Muscle of leg (tissue), 3 donors: ENCODE measurements at regions not wholly inside any gene's neighbourhood (a gene's known extent, or its start where the extent isn't known, plus 50 kb on each side); places are given as distances from the start of the nearest gene placed in this dataset.

Experiments
- DNase-seq: peaks from one replicate; pipeline ENCODE4 v3.0.0; 2013
- H3K27ac ChIP-seq: one replicate; pipeline ENCODE4 v1.5.1; 2013; ENCODE audit warnings: mild to moderate bottlenecking, low read length, control low read depth
- H3K27me3 ChIP-seq: one replicate; pipeline ENCODE4 v1.6.1; 2013; ENCODE audit warnings: low read length; ENCODE audit not compliant: control insufficient read depth, insufficient read depth
- H3K36me3 ChIP-seq: one replicate; pipeline ENCODE4 v1.6.1; 2013; ENCODE audit warnings: low read length; ENCODE audit not compliant: control insufficient read depth, insufficient read depth
- H3K4me1 ChIP-seq: one replicate; pipeline ENCODE4 v1.6.1; 2013; ENCODE audit warnings: low read length; ENCODE audit not compliant: control insufficient read depth, insufficient read depth
- H3K4me3 ChIP-seq: one replicate; pipeline ENCODE4 v1.5.1; 2013; ENCODE audit warnings: low read length, control low read depth
- H3K9me3 ChIP-seq: replicated peaks from 2 replicates; pipeline ENCODE4 v1.6.1; 2013; ENCODE audit warnings: low read depth, low read length; ENCODE audit not compliant: control insufficient read depth
- WGBS: methylation state at CpG from one replicate; pipeline ENCODE4 v1.1.5; 2013; ENCODE audit warnings: missing lambda C conversion rate; ENCODE audit not compliant: insufficient coverage; 5-methylcytosine and 5-hydroxymethylcytosine counted together

- no CpG with 5 or more reads among the region's 1 CpG for WGBS
- no peak for DNase-seq
- no peaks in the 10 kb centered on the region for H3K27me3 ChIP-seq
- no peaks in the 10 kb centered on the region for H3K36me3 ChIP-seq
- no peaks in the 10 kb centered on the region for H3K9me3 ChIP-seq
- H3K4me3 ChIP-seq = no peak overlapping the region
- no peak overlapping the region for H3K27ac ChIP-seq
- H3K4me1 ChIP-seq = no peaks in the 10 kb centered on the region
These were observed 404.0 kb downstream of the DOK5 start for GRCh38 chr20:54879393-54879792.

DNA sequence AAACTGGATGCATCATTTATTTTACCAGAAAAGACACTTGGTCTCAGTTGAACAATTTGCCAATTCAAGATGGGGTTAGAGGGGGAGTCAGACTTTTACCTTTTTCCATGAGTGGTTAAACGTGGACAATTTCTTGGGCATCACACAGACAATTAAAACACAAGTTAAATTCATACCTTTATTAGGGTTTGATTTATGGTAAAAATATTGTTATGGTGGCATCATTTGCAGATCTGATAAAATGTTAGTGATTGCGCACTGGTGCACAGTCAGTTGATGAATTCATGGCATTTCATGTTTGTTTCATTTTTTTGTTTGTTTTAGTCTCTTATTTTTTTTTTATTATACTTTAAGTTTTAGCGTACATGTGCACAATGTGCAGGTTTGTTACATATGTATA lies 399.9 kb downstream of the DOK5 start:
- no peaks in the 10 kb centered on the region for H3K36me3 ChIP-seq
- DNase-seq = no peak
- H3K9me3 ChIP-seq = no peaks in the 10 kb centered on the region
- no CpG with 5 or more reads among the region's 3 CpGs for WGBS
- no peaks in the 10 kb centered on the region for H3K27me3 ChIP-seq
- no peak overlapping the region for H3K4me3 ChIP-seq
- H3K4me1 ChIP-seq = no peaks in the 10 kb centered on the region
- no peak overlapping the region for H3K27ac ChIP-seq

- no CpG with 5 or more reads among the region's 5 CpGs for WGBS
- Histone ChIP-seq H3K27ac (no peak overlapping the region), H3K36me3 (no peaks in the 10 kb centered on the region), H3K4me1 (no peaks in the 10 kb centered on the region), H3K4me3 (no peak overlapping the region), H3K27me3 (no peaks in the 10 kb centered on the region), H3K9me3 (no peaks in the 10 kb centered on the region)
- no peak for DNase-seq
These were observed 399.3 kb downstream of the DOK5 start for GRCh38 chr20:54874718-54875117.

DNA sequence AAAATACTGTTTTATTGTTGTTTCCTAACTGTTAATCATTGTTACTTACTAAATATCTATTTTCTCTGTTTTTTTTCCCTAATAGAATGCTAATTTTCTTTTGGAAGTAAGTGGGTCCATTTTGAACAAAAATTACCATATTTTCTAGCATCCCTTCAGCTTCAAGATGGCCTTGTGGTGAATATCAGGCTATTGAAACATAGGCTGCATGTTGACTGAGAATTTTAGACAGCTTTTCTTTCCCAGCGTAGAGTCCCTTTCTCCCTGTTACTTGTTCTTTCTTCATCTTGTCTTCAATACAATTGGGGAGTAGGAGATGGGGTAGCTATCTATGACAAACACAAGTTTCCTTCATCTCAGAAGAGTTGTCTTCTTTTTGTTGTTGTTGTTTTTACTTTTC lies 397.0 kb downstream of the DOK5 start:
- no peak for DNase-seq
- no peaks in the 10 kb centered on the region for H3K27me3 ChIP-seq
- H3K27ac ChIP-seq = no peak overlapping the region
- H3K36me3 ChIP-seq = no peaks in the 10 kb centered on the region
- no peak overlapping the region for H3K4me3 ChIP-seq
- H3K4me1 ChIP-seq = no peaks in the 10 kb centered on the region
- WGBS = no CpG with 5 or more reads among the region's 1 CpG
- H3K9me3 ChIP-seq = no peaks in the 10 kb centered on the region

DNA sequence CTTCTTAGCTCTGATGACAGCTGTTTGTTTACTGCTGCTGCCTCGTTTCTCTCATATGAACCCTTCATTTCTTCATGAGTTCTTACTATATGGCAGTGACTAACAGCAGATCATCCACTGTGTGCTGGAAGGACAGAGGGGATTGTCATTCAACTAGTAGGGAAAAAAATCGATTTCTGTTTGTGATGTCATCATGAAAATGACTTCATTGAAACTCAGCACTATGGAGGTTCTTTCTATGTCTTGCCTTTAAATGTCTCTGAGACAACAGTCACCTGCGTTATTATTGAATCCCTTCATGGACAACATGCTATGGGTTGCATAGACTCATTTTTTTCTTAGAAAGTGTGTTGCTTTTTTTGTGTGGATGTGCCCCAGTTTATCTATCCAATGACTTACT lies 394.4 kb downstream of the DOK5 start:
- no peak for DNase-seq
- Histone ChIP-seq H3K36me3 (no peaks in the 10 kb centered on the region), H3K4me1 (no peaks in the 10 kb centered on the region), H3K9me3 (no peaks in the 10 kb centered on the region), H3K4me3 (no peak overlapping the region), H3K27ac (no peak overlapping the region), H3K27me3 (no peaks in the 10 kb centered on the region)
- 50% methylated on average over 1 of the region's 3 CpGs for WGBS

- Histone ChIP-seq H3K9me3 (no peaks in the 10 kb centered on the region), H3K4me1 (no peaks in the 10 kb centered on the region), H3K36me3 (no peaks in the 10 kb centered on the region), H3K27me3 (no peaks in the 10 kb centered on the region), H3K4me3 (no peak overlapping the region), H3K27ac (no peak overlapping the region)
- DNase-seq = no peak
- WGBS = 100% methylated on average over 1 of the region's 4 CpGs
These were observed 389.9 kb downstream of the DOK5 start for GRCh38 chr20:54865273-54865672.

DNA sequence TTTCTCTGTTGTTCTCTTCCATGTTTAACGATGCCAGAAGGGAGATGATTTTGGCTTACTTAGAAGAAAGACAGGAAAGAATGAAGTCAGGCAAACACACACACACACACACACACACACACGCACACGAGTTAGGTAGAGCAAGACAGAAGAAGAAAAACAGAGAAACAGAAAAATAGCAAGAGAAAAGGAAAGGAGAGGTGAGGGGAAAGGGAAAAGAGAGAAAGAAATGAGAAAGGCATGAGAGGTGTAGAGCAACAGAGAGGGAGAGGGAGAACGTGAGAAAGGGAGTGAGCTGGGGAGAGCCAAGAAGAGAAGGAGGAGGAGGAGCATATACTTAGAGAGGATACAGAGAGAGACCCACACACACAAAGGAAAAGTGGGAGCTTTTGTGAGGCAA lies 385.3 kb downstream of the DOK5 start:
- Histone ChIP-seq H3K4me1 (no peaks in the 10 kb centered on the region), H3K36me3 (no peaks in the 10 kb centered on the region), H3K27ac (no peak overlapping the region), H3K9me3 (no peaks in the 10 kb centered on the region), H3K27me3 (no peaks in the 10 kb centered on the region), H3K4me3 (no peak overlapping the region)
- no peak for DNase-seq
- WGBS = 17% methylated on average over 1 of the region's 4 CpGs

DNA sequence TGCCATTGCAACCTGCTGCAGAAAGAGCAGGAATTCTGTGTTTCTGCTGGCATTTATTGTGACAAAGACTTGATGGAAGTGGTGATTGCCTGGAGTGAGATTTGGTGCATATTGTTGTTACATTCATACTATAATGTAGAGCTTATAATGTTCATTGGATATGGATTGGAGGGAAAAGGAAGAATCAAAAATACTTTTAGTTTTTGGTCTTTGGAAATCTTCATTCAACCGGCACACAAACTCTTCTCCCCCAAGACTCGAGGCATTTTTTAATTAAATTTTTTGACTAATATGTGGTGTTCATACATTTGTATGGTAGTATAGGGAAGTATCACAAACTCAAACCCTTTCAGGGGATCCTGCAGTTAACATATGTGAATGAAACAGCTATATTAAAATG lies 380.8 kb downstream of the DOK5 start:
- no peaks in the 10 kb centered on the region for H3K36me3 ChIP-seq
- H3K4me1 ChIP-seq = no peaks in the 10 kb centered on the region
- H3K4me3 ChIP-seq = no peak overlapping the region
- DNase-seq = no peak
- no peaks in the 10 kb centered on the region for H3K9me3 ChIP-seq
- H3K27ac ChIP-seq = no peak overlapping the region
- WGBS = no CpG with 5 or more reads among the region's 2 CpGs
- H3K27me3 ChIP-seq = no peaks in the 10 kb centered on the region

DNA sequence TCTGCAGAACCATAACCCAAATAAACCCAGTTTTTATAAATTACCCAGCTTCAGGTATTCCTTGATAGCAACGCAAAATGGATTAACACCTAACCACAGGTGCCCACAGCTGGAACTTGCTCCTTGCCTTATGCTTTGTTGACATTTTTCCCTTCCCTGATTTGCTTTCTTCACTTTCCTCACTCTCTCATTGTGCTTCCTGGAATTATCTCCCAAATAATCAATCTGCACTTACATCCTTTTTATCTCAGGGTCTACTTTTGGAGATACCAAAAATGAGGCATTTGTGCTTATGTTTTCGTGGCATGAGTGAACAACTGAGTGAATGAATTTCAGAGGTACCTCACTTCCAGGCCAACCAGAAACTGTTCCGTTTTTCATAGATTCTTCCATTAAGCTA lies 374.3 kb downstream of the DOK5 start:
- WGBS = 80% methylated on average over 1 of the region's 3 CpGs
- no peak for DNase-seq

GRCh38 chr20:54848984-54849538 lies 373.7 kb downstream of the DOK5 start:
- H3K27ac ChIP-seq = no peak overlapping the region
- no peaks in the 10 kb centered on the region for H3K9me3 ChIP-seq
- no peak overlapping the region for H3K4me3 ChIP-seq
- no peak for DNase-seq
- WGBS = no CpG with 5 or more reads among the region's 2 CpGs
- H3K27me3 ChIP-seq = no peaks in the 10 kb centered on the region
- no peaks in the 10 kb centered on the region for H3K4me1 ChIP-seq
- no peaks in the 10 kb centered on the region for H3K36me3 ChIP-seq

More for the DNA sequence above, 374.3 kb downstream of the DOK5 start:
- H3K4me1 ChIP-seq = no peaks in the 10 kb centered on the region
- H3K27ac ChIP-seq = no peak overlapping the region
- no peak overlapping the region for H3K4me3 ChIP-seq
- H3K36me3 ChIP-seq = no peaks in the 10 kb centered on the region
- H3K27me3 ChIP-seq = no peaks in the 10 kb centered on the region
- H3K9me3 ChIP-seq = no peaks in the 10 kb centered on the region

- no CpG with 5 or more reads among the region's 5 CpGs for WGBS
- Histone ChIP-seq H3K4me1 (no peaks in the 10 kb centered on the region), H3K4me3 (no peak overlapping the region), H3K27ac (no peak overlapping the region), H3K27me3 (no peaks in the 10 kb centered on the region), H3K36me3 (no peaks in the 10 kb centered on the region), H3K9me3 (no peaks in the 10 kb centered on the region)
- no peak for DNase-seq
These were observed 372.9 kb downstream of the DOK5 start for GRCh38 chr20:54848262-54848661.
